PC-9 (cell line): ENCODE measurements at regions not wholly inside any gene's neighbourhood (a gene's known extent, or its start where the extent isn't known, plus 50 kb on each side); places are given as distances from the start of the nearest gene placed in this dataset.

Source experiments
- BruUV-seq: library from RNA; stranded (reverse); fragments of 400-500 nt; replicated peaks from 2 replicates; lab custom pipeline; 2021; lab: Mats Ljungman, UMichigan
- CTCF ChIA-PET: fragments of 300-600 bp; sonication (Branson Sonifier 250); formaldehyde crosslinking; loops from one replicate; lab custom pipeline; 2022; ENCODE audit warnings: antibody characterized with exemption; lab: Charles Lee
- POLR2A ChIA-PET: fragments of 300-600 bp; sonication (Branson Sonifier 250); formaldehyde crosslinking; loops from one replicate; lab custom pipeline; 2022; ENCODE audit warnings: antibody characterized with exemption; ENCODE audit not compliant: unreplicated experiment; lab: Charles Lee
- DNase-seq, 2 experiments: peaks; one replicate each; pipeline versions ENCODE4 v3.0.0 to v3.0.0-alpha.2; 2015 to 2022; ENCODE audit warnings: mixed read lengths in 1 of 2
- H2AFZ ChIP-seq: fragments of 200-600 bp; sonication (generic); 2 replicates; pipeline ENCODE4 v1.8.1; 2017; ENCODE audit warnings: antibody characterized with exemption
- H3F3A ChIP-seq: fragments of 200-600 bp; sonication (generic); 2 replicates; pipeline ENCODE4 v1.8.1; 2017; ENCODE audit warnings: antibody characterized with exemption, mild to moderate bottlenecking, low read depth; ENCODE audit not compliant: insufficient read depth
- H3K27ac ChIP-seq: fragments of 200-600 bp; sonication (generic); 2 replicates; pipeline ENCODE4 v1.6.1; 2016; ENCODE audit warnings: mixed run types
- H3K27me3 ChIP-seq: fragments of 200-600 bp; sonication (generic); 2 replicates; pipeline ENCODE4 v1.6.1; 2016; ENCODE audit warnings: low read depth, mixed run types; ENCODE audit not compliant: insufficient read depth
- H3K36me3 ChIP-seq: fragments of 200-600 bp; sonication (generic); 2 replicates; pipeline ENCODE4 v1.6.1; 2016; ENCODE audit warnings: low read depth, mixed run types
- H3K4me1 ChIP-seq: fragments of 200-600 bp; sonication (generic); replicated peaks from 2 replicates; pipeline ENCODE4 v1.6.1; 2016; ENCODE audit warnings: mixed run types; ENCODE audit not compliant: insufficient read depth
- H3K4me2 ChIP-seq: fragments of 200-600 bp; sonication (generic); 2 replicates; pipeline ENCODE4 v1.6.1; 2017; ENCODE audit warnings: mixed run types
- H3K4me3 ChIP-seq: fragments of 200-600 bp; sonication (generic); 2 replicates; pipeline ENCODE4 v1.6.1; 2016; ENCODE audit warnings: mixed run types
- H3K79me2 ChIP-seq: fragments of 200-600 bp; sonication (generic); 2 replicates; pipeline ENCODE4 v1.6.1; 2017; ENCODE audit warnings: low read depth, mixed run types
- H3K9me2 ChIP-seq: fragments of 200-600 bp; sonication (generic); 2 replicates; pipeline ENCODE4 v1.8.1; 2017; ENCODE audit warnings: mild to moderate bottlenecking; ENCODE audit not compliant: insufficient read depth
- H3K9me3 ChIP-seq: fragments of 200-600 bp; sonication (generic); 2 replicates; pipeline ENCODE4 v1.8.1; 2016; ENCODE audit warnings: low read depth; ENCODE audit not compliant: insufficient read depth
- H4K20me1 ChIP-seq: fragments of 200-600 bp; sonication (generic); 2 replicates; pipeline ENCODE4 v1.8.1; 2017; ENCODE audit not compliant: insufficient read depth
- EZH2 ChIP-seq: fragments of 200-600 bp; sonication (generic); IDR thresholded peaks from 2 replicates; pipeline ENCODE4 v1.8.0; 2017; ENCODE audit warnings: antibody characterized with exemption, low read depth
- intact Hi-C: fragments of 100-400 bp; cut with micrococcal nuclease; formaldehyde crosslinking; loops from one replicate; pipeline ENCODE4 v1.10.0; 2022; ENCODE audit not compliant: unreplicated experiment
- TF ChIP-seq, protein P1 (sequence below): fragments of 200-600 bp; sonication (generic); conservative IDR thresholded peaks from 2 replicates; pipeline ENCODE4 v1.6.1; 2017; ENCODE audit warnings: mixed run types, antibody characterized with exemption, mild to moderate bottlenecking, moderate library complexity

DNA sequence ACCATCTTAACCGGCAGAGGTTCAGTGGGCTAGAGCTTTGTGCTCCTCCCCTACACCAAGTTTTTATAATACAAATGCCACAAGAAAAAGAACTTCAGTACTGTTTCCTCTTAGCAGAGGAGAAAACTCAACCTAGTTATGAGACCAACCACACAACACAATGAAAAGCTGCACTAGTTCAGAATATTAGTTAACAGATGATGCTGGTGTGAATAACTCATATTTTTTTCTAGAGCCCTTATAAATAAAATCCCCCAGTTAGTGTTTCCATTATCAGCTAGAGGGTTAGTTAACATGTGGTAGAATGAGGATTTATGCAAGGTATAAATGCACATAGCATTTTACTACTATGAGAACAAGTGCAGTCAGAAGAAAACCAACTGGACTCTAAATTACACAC is 61.9 kb upstream of the AMN1 start:
- Histone ChIP-seq H3K36me3 (no peaks in the 10 kb centered on the region), H3K79me2 (no peaks in the 10 kb centered on the region), H3F3A (no peaks in the 10 kb centered on the region), H2AFZ (no peak overlapping the region), H3K9me3 (no peaks in the 10 kb centered on the region), H3K27ac (no peak overlapping the region), H3K4me1 (no peaks in the 10 kb centered on the region), H3K4me2 (no peak overlapping the region), H4K20me1 (no peaks in the 10 kb centered on the region), H3K4me3 (no peak overlapping the region), H3K9me2 (no peaks in the 10 kb centered on the region), H3K27me3 (no peaks in the 10 kb centered on the region)
- BruUV-seq: no TSS peak
- no peak for DNase-seq
- POLR2A ChIA-PET: no interaction called here
- TF ChIP-seq, protein P1, sequence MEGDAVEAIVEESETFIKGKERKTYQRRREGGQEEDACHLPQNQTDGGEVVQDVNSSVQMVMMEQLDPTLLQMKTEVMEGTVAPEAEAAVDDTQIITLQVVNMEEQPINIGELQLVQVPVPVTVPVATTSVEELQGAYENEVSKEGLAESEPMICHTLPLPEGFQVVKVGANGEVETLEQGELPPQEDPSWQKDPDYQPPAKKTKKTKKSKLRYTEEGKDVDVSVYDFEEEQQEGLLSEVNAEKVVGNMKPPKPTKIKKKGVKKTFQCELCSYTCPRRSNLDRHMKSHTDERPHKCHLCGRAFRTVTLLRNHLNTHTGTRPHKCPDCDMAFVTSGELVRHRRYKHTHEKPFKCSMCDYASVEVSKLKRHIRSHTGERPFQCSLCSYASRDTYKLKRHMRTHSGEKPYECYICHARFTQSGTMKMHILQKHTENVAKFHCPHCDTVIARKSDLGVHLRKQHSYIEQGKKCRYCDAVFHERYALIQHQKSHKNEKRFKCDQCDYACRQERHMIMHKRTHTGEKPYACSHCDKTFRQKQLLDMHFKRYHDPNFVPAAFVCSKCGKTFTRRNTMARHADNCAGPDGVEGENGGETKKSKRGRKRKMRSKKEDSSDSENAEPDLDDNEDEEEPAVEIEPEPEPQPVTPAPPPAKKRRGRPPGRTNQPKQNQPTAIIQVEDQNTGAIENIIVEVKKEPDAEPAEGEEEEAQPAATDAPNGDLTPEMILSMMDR: no peak
- TF ChIP-seq EZH2: no peak
- CTCF ChIA-PET: no interaction called here
- intact Hi-C loops: no loop called here

DNA sequence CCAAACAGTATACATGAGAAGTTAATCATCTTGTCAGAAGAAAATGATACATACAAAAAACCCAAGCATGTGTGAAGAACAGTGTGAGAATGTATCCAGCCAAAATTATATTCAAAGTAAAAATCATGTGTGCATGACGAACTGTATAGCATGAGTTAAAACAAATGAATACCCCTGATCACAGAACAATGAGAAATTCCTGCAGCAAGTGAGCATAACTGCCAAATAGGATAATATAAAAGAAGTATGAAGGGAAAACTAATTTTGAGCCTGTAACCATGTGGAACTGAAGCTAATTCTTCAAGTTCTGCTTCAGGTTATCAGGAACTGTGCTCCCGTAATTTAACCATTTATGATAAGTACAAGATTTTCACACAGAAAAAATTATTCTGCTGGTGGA is 56.5 kb upstream of the AMN1 start:
- ChIA-PET POLR2A (no interaction called here), CTCF (no interaction called here)
- H3K4me2 ChIP-seq: no peak overlapping the region
- H3F3A ChIP-seq: no peaks in the 10 kb centered on the region
- TF ChIP-seq, protein P1: no peak
- no peak for TF ChIP-seq EZH2
- H3K36me3 ChIP-seq: no peaks in the 10 kb centered on the region
- H3K9me2 ChIP-seq: no peaks in the 10 kb centered on the region
- H3K27me3 ChIP-seq: no peaks in the 10 kb centered on the region
- no peaks in the 10 kb centered on the region for H3K4me1 ChIP-seq
- no peaks in the 10 kb centered on the region for H4K20me1 ChIP-seq
- no peak overlapping the region for H3K4me3 ChIP-seq
- H3K79me2 ChIP-seq: no peaks in the 10 kb centered on the region
- no peak for DNase-seq
- no peak overlapping the region for H3K27ac ChIP-seq
- intact Hi-C loops: no loop called here
- H2AFZ ChIP-seq: no peak overlapping the region
- no peaks in the 10 kb centered on the region for H3K9me3 ChIP-seq
- no TSS peak for BruUV-seq

DNA sequence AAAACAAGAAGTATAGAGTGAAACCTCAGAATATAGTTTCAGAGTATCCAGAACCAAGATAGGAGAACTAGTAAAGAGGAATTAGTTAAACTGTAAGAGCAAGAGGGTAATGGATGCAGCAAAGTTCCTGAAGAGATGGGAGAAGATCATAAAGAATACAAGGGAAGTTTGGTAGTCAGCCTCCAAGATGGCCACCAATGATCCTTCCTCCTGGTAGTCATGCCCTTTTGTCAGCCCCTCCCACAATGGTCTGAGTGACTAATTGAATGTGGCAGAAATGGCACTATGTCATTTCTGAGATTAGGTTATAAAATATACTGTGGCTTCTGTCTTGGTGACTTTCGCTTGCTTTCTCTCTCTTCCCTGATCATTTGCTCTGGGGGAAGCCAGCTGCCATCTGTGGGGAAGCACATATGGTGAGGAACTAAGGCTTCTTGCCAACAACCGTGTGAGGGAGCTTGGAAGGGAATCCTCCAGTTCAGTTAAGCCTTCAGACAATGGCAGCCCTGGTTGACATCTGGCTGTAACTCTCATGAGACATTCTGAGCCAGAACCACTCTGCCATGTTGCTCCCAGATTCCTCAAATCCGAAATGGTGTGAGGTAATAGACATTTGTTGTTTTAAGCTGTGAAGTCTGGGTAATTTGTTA is 55.3 kb upstream of the AMN1 start:
- intact Hi-C loops: no loop called here
- Histone ChIP-seq H3K4me3 (no peak overlapping the region), H4K20me1 (no peaks in the 10 kb centered on the region), H3K9me2 (no peaks in the 10 kb centered on the region), H3K27me3 (no peaks in the 10 kb centered on the region), H3K79me2 (no peaks in the 10 kb centered on the region), H3K4me2 (no peak overlapping the region), H3F3A (no peaks in the 10 kb centered on the region), H3K4me1 (no peaks in the 10 kb centered on the region), H3K9me3 (no peaks in the 10 kb centered on the region), H3K36me3 (no peaks in the 10 kb centered on the region), H2AFZ (no peak overlapping the region), H3K27ac (no peak overlapping the region)
- TF ChIP-seq EZH2: no peak
- TF ChIP-seq, protein P1: no peak
- no peak for DNase-seq
- CTCF ChIA-PET: no interaction called here
- POLR2A ChIA-PET: no interaction called here
- no TSS peak for BruUV-seq
